H1 (cell line): ENCODE measurements at regions not wholly inside any gene's neighbourhood (a gene's known extent, or its start where the extent isn't known, plus 50 kb on each side); places are given as distances from the start of the nearest gene placed in this dataset.

Experiments
- CBX8 ChIP-seq: fragments of 300-800, 300-1000 bp; sonication (generic); IDR thresholded peaks from 2 replicates; pipeline ENCODE4 v1.7.1; 2016; ENCODE audit warnings: low read depth, low read length, borderline replicate concordance
- CREB1 ChIP-seq: IDR thresholded peaks from 2 replicates; pipeline ENCODE4 v1.6.1; 2012; ENCODE audit warnings: inconsistent platforms
- GTF2F1 ChIP-seq: IDR thresholded peaks from 2 replicates; pipeline ENCODE4 v1.6.1; 2012; ENCODE audit warnings: low read depth, low read length, improper control_type of control experiment, borderline replicate concordance
- POLR2AphosphoS5 ChIP-seq: IDR thresholded peaks from 2 replicates; pipeline ENCODE4 v1.6.1; 2011; ENCODE audit warnings: low read depth, low read length
- RAD21 ChIP-seq, 2 experiments: IDR thresholded peaks in 1 of 2; conservative IDR thresholded peaks in 1 of 2; 2 replicates each; pipeline ENCODE4 v1.6.1; 2011; ENCODE audit warnings: low read depth in 2 of 2, low read length in 2 of 2, improper control_type of control experiment in 1 of 2, inconsistent platforms in 1 of 2, mild to moderate bottlenecking in 1 of 2, moderate library complexity in 1 of 2
- SIRT6 ChIP-seq: IDR thresholded peaks from one replicate; pipeline ENCODE4 v1.7.1; 2012; ENCODE audit warnings: low read length, inconsistent platforms

- TF ChIP-seq RAD21 (IDR thresholded peaks at IDR 0.05 in 1 of 2, conservative IDR thresholded peaks at IDR 0.05 in 1 of 2; ENCODE audit: low read depth in 2 of 2, low read length in 2 of 2) (no peak), GTF2F1 (no peak), SIRT6 (no peak), CREB1 (no peak), POLR2AphosphoS5 (no peak), CBX8 (no peak)
Observed at GRCh38 chr3:59380146-59380545, 330.3 kb upstream of the CFAP20DC start (continued).
